ENCODE measurements at regions not wholly inside any gene's neighbourhood (a gene's known extent, or its start where the extent isn't known, plus 50 kb on each side); places are given as distances from the start of the nearest gene placed in this dataset.

DNA sequence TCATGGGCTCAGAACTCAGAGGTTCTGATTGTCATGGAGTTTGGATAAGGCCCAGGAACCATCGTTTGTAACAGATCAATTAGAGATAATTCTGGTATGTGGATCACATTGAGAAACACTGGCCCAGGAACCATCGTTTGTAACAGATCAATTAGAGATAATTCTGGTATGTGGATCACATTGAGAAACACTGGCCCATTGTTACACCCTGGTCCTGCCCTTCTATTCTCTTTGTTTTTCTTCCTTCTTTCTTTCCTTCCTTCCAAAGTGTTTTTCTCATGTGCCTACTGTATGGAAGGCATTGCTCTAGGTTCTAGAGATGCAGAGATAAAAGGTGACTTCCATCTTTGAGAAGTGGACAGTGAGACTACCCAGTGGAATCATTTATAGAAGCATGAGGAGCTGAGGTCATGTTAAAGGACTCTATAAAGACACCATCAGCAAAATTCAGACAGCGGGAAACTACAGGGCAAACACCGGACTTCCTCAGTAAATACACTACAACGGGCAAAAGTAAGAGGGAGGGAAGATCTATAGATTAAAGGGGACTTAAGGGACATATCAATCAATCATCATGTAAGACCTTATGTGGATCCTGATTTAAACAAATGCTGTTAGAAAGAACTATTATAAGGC lies 153.8 kb downstream of the UNC5CL start:
- no peak overlapping the region for H3K4me3 ChIP-seq (ENCODE audit: low read depth in 1 of 2, low read length in 1 of 2)
- H3K27me3 ChIP-seq: peaks cover under 1% of the 10 kb centered on the region
- no peak overlapping the region for H3K27ac ChIP-seq
- no peaks in the 10 kb centered on the region for H3K4me1 ChIP-seq (ENCODE audit: control insufficient read depth in 1 of 2, insufficient read depth in 1 of 2, low read depth in 1 of 2, low read length in 1 of 2)
- H3K36me3 ChIP-seq: no peaks in the 10 kb centered on the region
- TF ChIP-seq, protein P1, sequence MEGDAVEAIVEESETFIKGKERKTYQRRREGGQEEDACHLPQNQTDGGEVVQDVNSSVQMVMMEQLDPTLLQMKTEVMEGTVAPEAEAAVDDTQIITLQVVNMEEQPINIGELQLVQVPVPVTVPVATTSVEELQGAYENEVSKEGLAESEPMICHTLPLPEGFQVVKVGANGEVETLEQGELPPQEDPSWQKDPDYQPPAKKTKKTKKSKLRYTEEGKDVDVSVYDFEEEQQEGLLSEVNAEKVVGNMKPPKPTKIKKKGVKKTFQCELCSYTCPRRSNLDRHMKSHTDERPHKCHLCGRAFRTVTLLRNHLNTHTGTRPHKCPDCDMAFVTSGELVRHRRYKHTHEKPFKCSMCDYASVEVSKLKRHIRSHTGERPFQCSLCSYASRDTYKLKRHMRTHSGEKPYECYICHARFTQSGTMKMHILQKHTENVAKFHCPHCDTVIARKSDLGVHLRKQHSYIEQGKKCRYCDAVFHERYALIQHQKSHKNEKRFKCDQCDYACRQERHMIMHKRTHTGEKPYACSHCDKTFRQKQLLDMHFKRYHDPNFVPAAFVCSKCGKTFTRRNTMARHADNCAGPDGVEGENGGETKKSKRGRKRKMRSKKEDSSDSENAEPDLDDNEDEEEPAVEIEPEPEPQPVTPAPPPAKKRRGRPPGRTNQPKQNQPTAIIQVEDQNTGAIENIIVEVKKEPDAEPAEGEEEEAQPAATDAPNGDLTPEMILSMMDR (IDR thresholded peaks at IDR 0.05): no peak
- no peaks in the 10 kb centered on the region for H3K9me3 ChIP-seq

DNA sequence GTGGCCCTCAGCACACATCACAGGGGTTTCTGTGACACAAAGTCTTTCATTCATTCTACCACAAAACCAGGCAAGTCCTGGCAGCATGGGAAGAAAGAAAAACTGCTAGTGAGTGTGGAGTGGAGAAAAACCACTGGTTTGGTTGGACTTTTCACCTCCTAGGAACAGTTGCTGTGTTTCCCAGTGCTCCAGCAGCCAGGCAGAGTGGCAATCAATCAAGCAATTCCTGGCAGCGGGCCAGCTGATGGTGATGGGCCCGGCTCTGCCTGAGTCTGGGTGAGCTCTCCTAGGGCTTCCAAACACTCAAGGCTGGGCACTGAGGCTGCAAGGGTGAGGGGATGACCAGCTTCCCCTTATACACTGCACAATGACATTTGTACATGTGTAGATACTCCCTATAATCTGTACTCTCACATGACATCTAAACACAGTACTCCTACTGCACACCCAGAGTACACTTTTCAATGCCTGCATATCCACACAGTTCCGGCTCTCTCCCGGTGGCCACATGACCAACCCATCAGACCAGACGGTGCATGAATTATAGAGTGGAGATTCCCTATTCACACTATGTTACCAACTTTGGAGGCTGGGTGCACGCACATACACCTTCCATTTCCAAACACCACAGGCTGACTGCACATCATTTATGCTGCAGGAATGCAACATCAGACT lies 156.6 kb downstream of the UNC5CL start:
- Histone ChIP-seq H3K4me1 (ENCODE audit: control insufficient read depth in 1 of 2, insufficient read depth in 1 of 2, low read depth in 1 of 2, low read length in 1 of 2) (no peaks in the 10 kb centered on the region), H3K9me3 (no peaks in the 10 kb centered on the region), H3K4me3 (ENCODE audit: low read depth in 1 of 2, low read length in 1 of 2) (no peak overlapping the region), H3K27ac (no peak overlapping the region), H3K36me3 (no peaks in the 10 kb centered on the region), H3K27me3 (peaks cover 4% of the 10 kb centered on the region)
- TF ChIP-seq, protein P1 (IDR thresholded peaks at IDR 0.05): no peak

DNA sequence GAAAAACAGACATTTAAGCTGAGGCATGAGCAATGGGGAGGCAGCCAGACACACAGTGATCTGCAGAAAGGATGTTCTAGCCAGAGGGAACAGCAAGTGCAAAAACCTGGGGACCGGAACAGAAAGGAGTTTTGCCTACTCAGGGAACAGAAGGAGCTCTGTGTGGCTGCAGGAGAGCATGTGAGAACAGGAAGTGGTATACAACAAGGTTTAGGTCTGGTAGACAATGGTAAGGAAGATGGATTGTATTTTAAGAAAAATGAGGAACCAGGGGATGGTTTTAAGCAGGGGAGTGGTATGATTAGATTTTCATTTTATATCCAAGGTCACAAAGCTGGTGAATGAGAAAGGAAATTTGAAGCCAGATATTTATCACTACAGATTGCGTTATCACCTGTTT lies 157.5 kb downstream of the UNC5CL start:
- no peaks in the 10 kb centered on the region for H3K36me3 ChIP-seq
- TF ChIP-seq, protein P1 (IDR thresholded peaks at IDR 0.05): no peak
- H3K9me3 ChIP-seq: no peaks in the 10 kb centered on the region
- H3K4me3 ChIP-seq (ENCODE audit: low read depth in 1 of 2, low read length in 1 of 2): no peak overlapping the region
- H3K27ac ChIP-seq: no peak overlapping the region
- H3K27me3 ChIP-seq: peaks cover 4% of the 10 kb centered on the region
- no peaks in the 10 kb centered on the region for H3K4me1 ChIP-seq (ENCODE audit: control insufficient read depth in 1 of 2, insufficient read depth in 1 of 2, low read depth in 1 of 2, low read length in 1 of 2)

DNA sequence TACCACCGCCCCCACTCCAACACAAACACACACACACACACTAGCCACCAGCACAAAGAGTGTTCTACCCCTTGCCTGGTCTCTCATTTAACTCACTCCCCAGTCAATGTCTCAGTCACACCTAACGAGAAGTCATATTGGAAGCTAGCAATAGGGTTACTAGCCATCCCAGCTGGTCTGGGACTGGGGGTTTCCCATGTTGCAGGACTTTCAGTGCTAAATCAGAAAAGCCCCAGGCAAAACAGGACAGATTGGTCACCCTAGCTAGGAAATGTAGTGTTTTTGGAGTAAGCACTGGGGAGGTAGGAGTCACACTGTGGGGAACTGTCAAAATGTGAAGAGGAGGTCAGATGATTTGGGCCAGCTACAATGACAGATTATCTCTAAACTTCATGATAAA lies 158.1 kb downstream of the UNC5CL start:
- TF ChIP-seq, protein P1 (IDR thresholded peaks at IDR 0.05): no peak
- Histone ChIP-seq H3K36me3 (no peaks in the 10 kb centered on the region), H3K27ac (no peak overlapping the region), H3K27me3 (peaks cover 4% of the 10 kb centered on the region), H3K4me1 (ENCODE audit: control insufficient read depth in 1 of 2, insufficient read depth in 1 of 2, low read depth in 1 of 2, low read length in 1 of 2) (no peaks in the 10 kb centered on the region), H3K9me3 (no peaks in the 10 kb centered on the region), H3K4me3 (ENCODE audit: low read depth in 1 of 2, low read length in 1 of 2) (no peak overlapping the region)

DNA sequence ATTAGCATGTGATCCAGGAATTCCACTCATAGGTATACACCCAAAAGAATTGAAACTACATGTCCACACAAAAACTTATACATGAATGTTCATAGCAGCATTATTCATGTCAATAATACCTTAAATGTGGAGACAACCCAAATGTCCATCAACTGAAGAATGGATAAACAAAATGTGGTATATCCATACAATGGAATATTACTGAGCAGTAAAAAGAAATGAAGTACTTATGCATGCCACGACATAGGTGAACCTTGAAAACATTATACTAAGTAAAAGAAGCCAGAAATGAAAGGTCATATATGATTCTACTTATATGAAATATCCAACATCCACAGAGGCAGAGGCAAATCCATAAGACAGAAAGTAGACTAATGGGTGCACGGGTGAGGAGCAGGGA lies 159.9 kb downstream of the UNC5CL start:
- Histone ChIP-seq H3K36me3 (no peaks in the 10 kb centered on the region), H3K4me3 (ENCODE audit: low read depth in 1 of 2, low read length in 1 of 2) (no peak overlapping the region), H3K27ac (no peak overlapping the region), H3K9me3 (no peaks in the 10 kb centered on the region), H3K4me1 (ENCODE audit: control insufficient read depth in 1 of 2, insufficient read depth in 1 of 2, low read depth in 1 of 2, low read length in 1 of 2) (no peaks in the 10 kb centered on the region), H3K27me3 (peaks cover 4% of the 10 kb centered on the region)
- TF ChIP-seq, protein P1 (IDR thresholded peaks at IDR 0.05): no peak

Data from neutrophil (primary cell).